Dedifferentiated amniotic fluid mesenchymal stem cell (primary cell): ENCODE measurements at regions not wholly inside any gene's neighbourhood (a gene's known extent, or its start where the extent isn't known, plus 50 kb on each side); places are given as distances from the start of the nearest gene placed in this dataset.
A peak's percentile ranks its signal among the peaks of the same experiment; 100 is the strongest.
"Not testable (repeated sequence)": the region's sequence is repeated elsewhere in the genome, so short reads cannot be mapped to it uniquely, and the experiment has no call there.

Source experiments
- DNase-seq: peaks from one replicate; pipeline ENCODE4 v3.0.0-alpha.2; 2016; ENCODE audit errors: extremely low spot score

DNA sequence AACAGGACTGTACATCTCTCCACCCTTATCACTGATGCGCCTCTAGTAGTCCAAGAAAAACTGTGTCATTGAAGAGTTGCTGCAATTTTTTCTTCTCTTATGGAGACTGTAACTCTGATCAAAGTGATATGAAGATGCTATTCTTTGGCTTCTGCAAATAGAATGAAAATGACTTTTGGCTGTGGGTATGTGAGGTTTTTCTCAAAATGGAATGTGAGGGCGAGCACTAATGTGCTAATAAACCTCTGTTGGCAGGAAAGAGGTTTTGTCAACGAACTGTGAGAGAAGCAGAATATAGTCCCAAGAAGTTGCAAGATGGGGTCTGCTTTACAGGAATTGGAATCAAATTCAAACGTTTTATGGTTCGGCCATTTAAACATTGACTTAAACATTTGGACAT, 252.0 kb upstream of the GAS1 start:
- no peak for DNase-seq

GRCh38 chr9:87199782-87200181, 252.5 kb upstream of the GAS1 start:
- DNase-seq, result no peak

DNA sequence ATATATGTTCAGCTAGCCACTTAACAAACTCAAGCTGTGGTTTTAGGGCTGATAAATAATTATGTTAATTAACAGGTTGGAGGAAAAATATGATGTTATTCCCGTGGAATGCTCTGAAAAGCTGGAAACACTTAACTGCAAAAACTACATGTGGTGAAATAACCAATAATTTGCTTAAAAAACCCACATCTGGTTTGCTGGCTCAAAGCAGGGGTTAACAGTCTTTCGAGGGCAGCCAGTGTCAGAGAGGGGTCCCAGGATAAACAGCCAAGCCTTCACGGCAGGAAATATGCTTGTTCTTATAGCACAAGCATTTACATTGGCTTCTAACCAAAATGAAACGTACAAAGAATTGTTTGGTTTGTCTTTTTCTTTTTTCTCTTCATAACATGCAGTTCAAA, 254.0 kb upstream of the GAS1 start:
- peak; percentile 47 for DNase-seq

DNA sequence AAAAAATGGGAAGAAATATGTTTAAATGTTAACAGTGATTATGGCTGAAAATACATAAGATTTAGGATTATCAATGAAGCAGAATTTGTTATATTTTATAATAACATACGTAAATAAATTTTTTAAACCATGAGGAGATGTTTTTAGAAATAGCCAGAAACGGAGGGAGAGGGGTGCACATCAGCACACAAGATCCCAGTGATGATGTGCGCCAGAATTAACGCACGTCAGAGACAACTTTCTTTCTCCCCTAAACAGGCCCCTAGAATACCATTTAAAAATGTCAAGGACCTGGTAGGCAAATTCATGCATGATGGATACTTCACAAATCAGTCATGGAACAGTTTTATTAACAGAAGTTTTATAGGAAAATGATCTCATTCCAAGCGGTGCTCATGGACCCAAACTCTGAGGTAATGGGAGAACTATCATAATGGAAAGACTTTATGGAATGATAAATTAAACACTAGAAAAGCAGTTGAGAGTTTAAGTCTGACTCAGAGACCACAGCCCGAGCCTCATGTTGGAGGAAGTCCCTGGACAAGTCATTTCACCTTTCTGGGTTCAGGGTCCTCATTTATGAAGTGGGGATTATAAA, 258.9 kb upstream of the GAS1 start:
- DNase-seq, result peak; percentile 60

- DNase-seq, result not testable (repeated sequence)
Observed at GRCh38 chr9:87210658-87211057, 263.4 kb upstream of the GAS1 start.

- DNase-seq, result no peak
Observed at GRCh38 chr9:87211669-87212068, 264.4 kb upstream of the GAS1 start.

DNA sequence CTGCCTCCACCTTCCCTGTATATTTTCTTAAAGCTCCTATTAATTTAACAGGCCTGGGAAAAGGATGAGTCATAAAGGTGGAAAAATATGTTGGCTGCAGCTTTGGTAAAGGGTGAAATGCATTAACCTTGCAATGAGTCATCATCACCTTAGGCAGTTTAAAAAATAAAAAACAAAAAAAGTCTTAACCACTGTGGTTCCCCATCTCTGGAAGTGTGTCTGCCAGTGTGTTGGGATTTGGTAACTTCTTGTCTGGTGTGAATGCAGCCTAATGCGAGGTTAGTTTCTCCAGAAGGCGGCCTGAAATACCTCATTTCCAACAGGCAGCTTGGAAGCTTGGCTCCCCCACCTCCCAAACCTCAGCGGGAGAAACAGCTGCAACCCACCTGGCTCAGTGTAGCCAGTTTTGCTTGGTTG, 265.3 kb upstream of the GAS1 start:
- no peak for DNase-seq

DNA sequence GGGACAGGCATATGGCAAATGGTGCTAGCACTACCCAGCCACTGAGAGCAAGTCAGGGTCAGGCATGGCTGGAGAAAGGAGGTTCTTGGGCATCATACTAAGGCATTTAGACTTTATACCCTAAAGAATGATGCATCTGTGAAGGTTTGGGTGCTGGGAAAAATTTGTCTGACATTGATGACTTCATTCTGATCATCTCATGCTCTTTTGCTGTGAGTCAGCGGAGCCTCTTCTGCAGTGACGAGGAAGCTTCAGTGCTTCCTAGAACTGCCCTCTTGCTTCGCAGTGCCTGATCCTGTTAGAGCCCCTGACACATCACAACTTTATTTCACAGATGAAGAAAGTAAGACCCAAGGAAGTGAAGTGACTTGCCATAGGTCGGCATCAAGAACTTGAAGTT, 266.6 kb upstream of the GAS1 start:
- no peak for DNase-seq

DNA sequence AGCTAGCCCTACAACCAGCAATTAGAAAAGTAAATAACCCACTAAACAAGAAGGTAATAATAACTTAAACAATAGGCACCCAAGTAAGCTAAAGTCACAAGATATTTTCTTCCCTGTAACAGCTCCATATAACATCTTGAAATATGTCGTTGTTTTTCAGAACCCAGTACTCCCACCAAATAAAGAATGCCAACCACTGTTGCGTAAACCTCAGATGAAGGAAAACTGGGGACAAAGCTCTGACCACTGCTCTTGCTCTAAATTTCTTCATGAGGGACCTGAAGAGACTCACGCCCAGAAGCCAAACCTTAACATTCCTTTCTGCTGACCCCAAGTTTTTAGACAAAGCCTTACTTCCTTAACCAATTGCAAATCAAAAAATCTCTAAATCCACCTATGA, 267.7 kb upstream of the GAS1 start:
- no peak for DNase-seq

DNA sequence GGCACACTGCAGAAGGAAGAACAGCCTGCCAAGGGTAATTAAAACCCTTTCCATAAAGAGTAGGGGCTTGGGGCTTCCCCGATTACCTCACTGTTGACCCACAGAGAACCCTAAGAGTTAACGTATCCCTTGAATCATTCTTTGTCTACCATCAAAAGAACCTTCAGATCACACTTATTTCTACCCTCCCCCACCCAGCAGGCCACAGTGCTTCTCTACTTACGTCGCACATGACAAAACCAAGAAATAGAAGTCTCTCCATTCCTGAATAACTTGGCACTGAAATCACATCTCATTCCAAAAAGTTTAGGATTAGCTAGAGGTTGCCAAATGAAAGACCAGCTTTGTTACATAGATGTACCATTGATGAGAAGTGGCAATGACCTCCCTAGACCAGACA, 268.7 kb upstream of the GAS1 start:
- DNase-seq, result no peak

- DNase-seq, result no peak
Observed at GRCh38 chr9:87216897-87217455, 269.7 kb upstream of the GAS1 start.

DNA sequence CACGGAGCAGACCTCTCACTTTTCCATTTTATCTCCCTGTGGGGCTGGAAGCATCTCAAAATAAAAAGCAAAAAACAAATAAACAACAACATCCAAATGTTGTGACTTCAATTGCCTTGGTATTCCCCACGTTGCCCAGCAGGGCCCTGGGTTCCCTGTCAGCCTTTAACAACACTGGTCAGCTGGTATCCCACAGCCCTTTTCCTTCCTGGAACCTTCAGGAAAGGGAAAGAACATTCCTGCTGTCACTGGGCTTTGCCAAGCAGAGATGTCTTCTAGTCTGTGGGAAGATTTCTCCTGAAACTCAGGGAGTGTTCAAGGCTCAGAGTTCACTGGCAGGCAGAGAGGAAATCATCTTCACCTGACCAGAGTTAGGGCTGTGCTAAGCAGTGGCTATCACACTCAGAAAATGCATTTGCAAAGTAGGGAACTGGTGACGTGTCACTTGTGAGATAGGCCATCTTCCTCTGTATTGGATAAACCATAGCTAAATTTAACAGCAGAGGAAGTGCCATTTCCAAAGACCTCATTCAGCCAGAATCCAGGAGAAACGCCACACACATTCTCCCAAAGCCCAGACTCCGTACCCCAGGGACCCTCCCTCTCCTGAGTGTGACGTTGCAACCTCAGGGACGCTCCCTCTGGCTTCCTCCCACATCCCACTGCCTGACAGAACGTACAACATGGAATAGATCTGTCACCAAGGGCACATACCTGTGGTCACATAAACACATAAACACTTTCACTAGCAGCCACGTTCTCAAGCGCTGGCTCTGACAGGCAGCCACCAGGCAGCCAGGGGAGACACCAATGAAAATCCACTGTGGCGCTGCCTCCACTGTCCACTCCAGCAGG, 274.0 kb upstream of the DAPK1 start:
- DNase-seq, result no peak

GRCh38 chr9:87226896-87227295, 270.8 kb upstream of the DAPK1 start:
- no peak for DNase-seq

DNA sequence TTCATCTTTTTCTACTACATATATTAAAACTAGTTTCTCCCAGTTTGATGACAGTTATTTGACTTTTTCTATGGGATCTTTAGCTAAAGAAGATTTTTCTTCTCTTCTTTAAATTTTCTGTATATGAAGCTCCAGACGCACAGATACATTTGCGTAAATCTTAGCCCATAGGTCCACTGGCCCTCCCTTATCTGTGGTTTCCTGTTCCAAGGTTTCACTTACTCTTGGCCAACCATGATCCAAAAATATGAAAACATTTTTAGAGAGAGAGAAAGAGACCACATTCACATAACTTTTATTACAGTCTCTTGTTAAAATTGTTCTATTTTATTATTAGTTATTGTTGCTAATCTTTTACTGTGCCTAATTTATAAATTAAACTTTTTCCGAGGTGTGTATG, 270.2 kb upstream of the DAPK1 start:
- DNase-seq, result no peak

DNA sequence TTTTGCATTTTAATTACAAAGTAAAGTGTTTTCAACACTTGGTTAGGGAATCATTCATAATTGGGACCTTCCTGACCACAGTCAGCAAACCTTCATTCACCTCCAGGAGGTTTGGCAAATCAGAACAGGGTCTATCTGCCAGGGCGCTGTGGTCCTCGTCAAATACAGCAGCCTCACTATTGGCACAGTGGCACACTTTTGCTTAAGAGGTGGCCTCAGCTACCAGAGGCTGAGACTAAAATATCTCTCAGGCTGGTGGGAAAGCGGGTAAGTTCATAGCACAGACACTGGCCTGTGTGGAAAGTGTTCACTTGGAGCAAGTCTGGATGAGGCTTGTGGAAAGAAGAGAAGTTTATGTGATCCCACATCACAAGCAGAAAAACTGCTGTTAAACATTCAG, 268.6 kb upstream of the DAPK1 start:
- no peak for DNase-seq

GRCh38 chr9:87233431-87233830, 264.2 kb upstream of the DAPK1 start:
- DNase-seq, result no peak

GRCh38 chr9:87233899-87234455, 263.7 kb upstream of the DAPK1 start:
- DNase-seq, result no peak

DNA sequence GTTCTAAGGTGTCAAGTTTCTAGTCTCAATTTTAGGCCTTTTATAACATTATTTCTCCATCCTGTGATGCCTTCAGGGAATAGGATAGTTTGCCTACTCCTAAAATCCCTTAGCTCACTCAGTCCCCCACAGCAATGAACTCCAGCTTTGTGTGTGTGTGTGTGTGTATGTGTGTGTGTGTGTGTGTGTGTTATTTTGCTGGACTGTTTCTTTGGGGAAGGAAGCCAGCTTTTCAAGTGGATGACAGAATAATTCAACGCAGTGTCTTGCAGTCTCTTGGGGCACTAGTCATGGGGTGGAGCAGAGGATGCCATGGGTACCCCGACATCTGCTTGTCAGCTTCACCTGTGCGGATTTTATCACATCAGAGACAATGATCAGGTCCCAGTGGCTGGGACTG, 262.8 kb upstream of the DAPK1 start:
- no peak for DNase-seq

DNA sequence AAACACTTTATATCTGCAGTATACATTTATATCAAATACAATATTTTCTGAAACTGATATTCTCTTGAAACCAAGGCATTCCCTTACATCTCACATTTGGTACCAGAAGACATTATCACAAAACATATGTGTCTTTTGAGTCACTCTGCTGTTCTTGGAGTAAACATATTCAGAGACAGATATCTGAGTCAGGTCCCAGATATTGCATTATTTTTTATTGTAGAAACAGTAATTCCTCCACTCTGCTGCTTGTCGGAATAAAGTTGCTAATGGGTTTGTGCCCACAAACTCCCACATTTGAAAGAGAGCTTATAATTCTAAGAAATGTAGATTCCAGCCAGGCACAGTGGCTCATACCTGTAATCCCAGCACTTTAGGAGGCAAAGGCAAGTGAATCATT, 261.1 kb upstream of the DAPK1 start:
- no peak for DNase-seq

GRCh38 chr9:87237336-87237735, 260.3 kb upstream of the DAPK1 start:
- no peak for DNase-seq

DNA sequence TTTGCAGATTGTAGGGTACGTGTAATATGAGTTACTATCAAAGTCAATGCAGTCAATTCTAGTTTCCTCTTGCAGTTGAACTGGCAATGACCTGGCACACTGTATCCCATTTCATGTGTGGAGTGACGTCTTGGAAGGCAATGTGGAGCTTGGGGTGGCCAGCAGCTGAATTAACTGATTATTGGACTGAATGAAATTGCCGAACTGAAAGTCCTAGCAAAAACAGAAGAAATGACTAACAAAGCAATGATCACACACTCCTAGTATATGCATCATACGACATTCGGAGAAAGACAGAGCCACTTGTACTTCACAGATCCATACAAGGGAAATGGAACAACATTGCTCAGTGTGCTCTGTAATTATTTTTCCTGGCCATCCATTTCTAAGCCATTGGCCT, 259.1 kb upstream of the DAPK1 start:
- DNase-seq, result no peak

DNA sequence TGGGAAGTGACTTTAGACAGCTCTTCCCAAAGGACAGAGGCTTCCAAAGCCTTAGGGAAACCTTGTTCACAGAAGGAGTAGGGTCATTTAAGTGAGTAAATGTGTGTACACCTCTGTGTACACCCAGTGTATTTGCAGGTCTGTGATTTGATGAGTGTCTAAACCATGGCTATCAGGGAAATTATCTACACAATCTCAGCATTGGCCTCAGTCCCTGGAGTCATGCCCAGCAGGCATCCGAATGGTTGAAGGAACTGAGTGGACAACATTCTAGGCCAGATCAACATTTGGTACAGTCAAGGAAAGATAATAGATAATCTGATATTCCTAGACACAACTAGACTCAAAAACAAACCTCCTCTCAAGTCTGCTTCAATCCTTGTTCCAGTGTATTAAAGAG, 258.4 kb upstream of the DAPK1 start:
- DNase-seq, result no peak

DNA sequence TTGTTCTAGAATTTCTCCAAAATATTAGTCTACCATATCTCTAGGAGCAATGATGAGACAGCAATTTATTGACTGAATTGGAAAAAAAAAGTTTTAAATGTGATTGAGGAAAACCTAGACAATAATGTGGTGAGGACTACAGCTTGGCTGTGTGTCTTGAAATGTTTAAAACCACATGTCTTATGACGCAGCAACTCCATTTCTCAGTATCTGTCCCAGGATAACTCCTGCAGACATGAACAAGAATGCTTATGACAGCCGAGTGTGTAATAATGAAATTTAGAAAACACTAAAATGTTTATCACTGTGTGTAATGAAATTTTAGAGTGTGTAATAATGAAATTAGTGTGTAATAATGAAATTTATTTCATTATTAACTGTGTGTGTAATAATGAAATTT, 254.1 kb upstream of the DAPK1 start:
- no peak for DNase-seq
